GM23338 (cell line): ENCODE measurements at regions not wholly inside any gene's neighbourhood (a gene's known extent, or its start where the extent isn't known, plus 50 kb on each side); places are given as distances from the start of the nearest gene placed in this dataset.

ENCODE experiments used
- ATAC-seq: fragments of 200-7000 bp; cut with Tn5 transposase; 3 replicates; pipeline ENCODE4 v1.9.1; 2020
- DNase-seq: peaks from one replicate; pipeline ENCODE4 v3.0.0-alpha.2; 2015; ENCODE audit warnings: low spot score
- H2AFZ ChIP-seq: fragments of 200-600 bp; sonication (generic); 2 replicates; pipeline ENCODE4 v1.8.0; 2016; ENCODE audit warnings: antibody characterized with exemption, mild to moderate bottlenecking, moderate library complexity
- H3F3A ChIP-seq: fragments of 200-600 bp; sonication (generic); replicated peaks from 2 replicates; pipeline ENCODE4 v1.8.0; 2017; ENCODE audit warnings: antibody characterized with exemption, mixed run types, low read depth
- H3K27ac ChIP-seq: fragments of 200-600 bp; sonication (generic); 2 replicates; pipeline ENCODE4 v1.6.1; 2016; ENCODE audit warnings: low read depth
- H3K27me3 ChIP-seq: fragments of 200-600 bp; sonication (generic); 2 replicates; pipeline ENCODE4 v1.8.0; 2016; ENCODE audit warnings: mild to moderate bottlenecking, mixed run types, moderate library complexity; ENCODE audit not compliant: insufficient read depth
- H3K36me3 ChIP-seq: fragments of 200-600 bp; sonication (generic); 2 replicates; pipeline ENCODE4 v1.8.0; 2016; ENCODE audit warnings: mild to moderate bottlenecking; ENCODE audit not compliant: insufficient read depth
- H3K4me1 ChIP-seq: fragments of 200-600 bp; sonication (generic); 2 replicates; pipeline ENCODE4 v1.8.0; 2016; ENCODE audit warnings: mild to moderate bottlenecking, moderate library complexity; ENCODE audit not compliant: insufficient read depth
- H3K4me2 ChIP-seq: fragments of 200-600 bp; sonication (generic); 2 replicates; pipeline ENCODE4 v1.7.1; 2017; ENCODE audit warnings: mixed run types
- H3K4me3 ChIP-seq: fragments of 200-600 bp; sonication (generic); 2 replicates; pipeline ENCODE4 v1.6.1; 2016; ENCODE audit warnings: mixed run types
- H3K79me2 ChIP-seq: fragments of 200-600 bp; sonication (generic); replicated peaks from 2 replicates; pipeline ENCODE4 v1.8.0; 2017; ENCODE audit warnings: mild to moderate bottlenecking; ENCODE audit not compliant: insufficient read depth
- H3K9me2 ChIP-seq: fragments of 200-600 bp; sonication (generic); 2 replicates; pipeline ENCODE4 v1.8.0; 2017; ENCODE audit not compliant: insufficient read depth
- H4K20me1 ChIP-seq: fragments of 200-600 bp; sonication (generic); replicated peaks from 2 replicates; pipeline ENCODE4 v1.8.0; 2017; ENCODE audit warnings: mild to moderate bottlenecking; ENCODE audit not compliant: insufficient read depth
- H3K27ac Mint-ChIP-seq: 2 replicates; pipeline ENCODE4 v1.8.0; 2020; ENCODE audit warnings: inconsistent platforms, mild to moderate bottlenecking, moderate library complexity, mixed read lengths
- H3K27me3 Mint-ChIP-seq: 3 replicates; pipeline ENCODE4 v1.8.0; 2022; ENCODE audit warnings: low read depth, mild to moderate bottlenecking, moderate library complexity, mixed read lengths, inconsistent platforms; ENCODE audit not compliant: insufficient read depth, poor library complexity
- H3K36me3 Mint-ChIP-seq: 3 replicates; pipeline ENCODE4 v1.8.0; 2021; ENCODE audit warnings: low read depth, mild to moderate bottlenecking, inconsistent platforms, moderate library complexity, mixed read lengths
- H3K4me1 Mint-ChIP-seq: 3 replicates; pipeline ENCODE4 v1.8.0; 2020; ENCODE audit warnings: mild to moderate bottlenecking, inconsistent platforms, mixed read lengths
- H3K4me3 Mint-ChIP-seq: 3 replicates; pipeline ENCODE4 v1.8.0; 2021; ENCODE audit warnings: moderate library complexity, mild to moderate bottlenecking, inconsistent platforms, mixed read lengths
- H3K9me3 Mint-ChIP-seq: 3 replicates; pipeline ENCODE4 v1.8.0; 2020; ENCODE audit warnings: moderate library complexity, mild to moderate bottlenecking, inconsistent platforms, mixed read lengths
- CREB1 ChIP-seq: fragments of 250-450 bp; sonication (Bioruptor Pico); IDR thresholded peaks from 2 replicates; pipeline ENCODE4 v1.5.0; 2020; ENCODE audit warnings: low read depth, mild to moderate bottlenecking, moderate library complexity
- CTCF ChIP-seq, 2 experiments: fragments of 200-600 bp in 1 of 2; sonication (generic) in 1 of 2; conservative IDR thresholded peaks; 2 replicates each; pipeline versions ENCODE4 v1.5.1 to v1.6.1; 2016 to 2017; ENCODE audit warnings: antibody characterized with exemption in 2 of 2, low read depth in 2 of 2, mild to moderate bottlenecking in 2 of 2, moderate library complexity in 1 of 2
- ETS1 ChIP-seq: IDR thresholded peaks from 2 replicates; pipeline ENCODE4 v1.6.1; 2016; ENCODE audit warnings: antibody characterized with exemption
- EZH2 ChIP-seq: fragments of 200-600 bp; sonication (generic); IDR thresholded peaks from one replicate; pipeline ENCODE4 v1.8.0; 2017; ENCODE audit warnings: antibody characterized with exemption, mild to moderate bottlenecking, low read depth; ENCODE audit not compliant: unreplicated experiment
- EZH2phosphoT487 ChIP-seq: fragments of 200-600 bp; sonication (generic); IDR thresholded peaks from one replicate; pipeline ENCODE4 v1.8.1; 2018; ENCODE audit warnings: antibody characterized with exemption; ENCODE audit not compliant: unreplicated experiment
- JUNB ChIP-seq: IDR thresholded peaks from one replicate; pipeline ENCODE4 v1.6.1; 2016; ENCODE audit warnings: antibody characterized with exemption; ENCODE audit not compliant: unreplicated experiment
- NANOG ChIP-seq: IDR thresholded peaks from 2 replicates; pipeline ENCODE4 v1.6.1; 2016; ENCODE audit warnings: antibody characterized with exemption, borderline replicate concordance
- POLR2AphosphoS5 ChIP-seq: IDR thresholded peaks from 2 replicates; pipeline ENCODE4 v1.6.1; 2016; ENCODE audit warnings: antibody characterized with exemption, low read depth
- STAT1 ChIP-seq: IDR thresholded peaks from one replicate; pipeline ENCODE4 v1.6.1; 2016; ENCODE audit warnings: antibody characterized with exemption; ENCODE audit not compliant: unreplicated experiment
- ZNF114 ChIP-seq: fragments of 250-450 bp; sonication (Bioruptor Pico); IDR thresholded peaks from 2 replicates; pipeline ENCODE4 v1.5.0; 2020; ENCODE audit warnings: mild to moderate bottlenecking, moderate library complexity
- ZNF331 ChIP-seq: fragments of 250-450 bp; sonication (Bioruptor Pico); IDR thresholded peaks from 2 replicates; pipeline ENCODE4 v1.5.0; 2020; ENCODE audit warnings: low read depth, mild to moderate bottlenecking, moderate library complexity
- ZNF462 ChIP-seq: fragments of 250-450 bp; sonication (Bioruptor Pico); IDR thresholded peaks from 2 replicates; pipeline ENCODE4 v1.5.0; 2020; ENCODE audit warnings: mild to moderate bottlenecking, moderate library complexity
- TF ChIP-seq, protein P1 (sequence below): IDR thresholded peaks from one replicate; pipeline ENCODE4 v1.6.1; 2018; ENCODE audit warnings: antibody characterized with exemption; ENCODE audit not compliant: unreplicated experiment

GRCh38 chr3:165393461-165393860, 197.3 kb upstream of the SLITRK3 start:
- Histone ChIP-seq H2AFZ (no peak overlapping the region), H3K27me3 (no peaks in the 10 kb centered on the region), H3K4me2 (no peak overlapping the region), H4K20me1 (no peaks in the 10 kb centered on the region), H3K79me2 (no peaks in the 10 kb centered on the region), H3K36me3 (no peaks in the 10 kb centered on the region), H3K4me3 (no peak overlapping the region), H3K4me1 (peaks cover 19% of the 10 kb centered on the region), H3K9me2 (no peaks in the 10 kb centered on the region; the same call in 1 of the 2 replicates), H3K27ac (no peak overlapping the region), H3F3A (no peaks in the 10 kb centered on the region)
- ATAC-seq (no peak), DNase-seq (no peak)
- H3K36me3 Mint-ChIP-seq, result no peaks in the 10 kb centered on the region
- TF ChIP-seq CTCF (conservative IDR thresholded peaks at IDR 0.05; ENCODE audit: low read depth in 2 of 2) (no peak), ZNF114 (CRISPR knock-in tag) (no peak), CREB1 (no peak), ZNF331 (CRISPR knock-in tag) (no peak), EZH2phosphoT487 (no peak), STAT1 (no peak), EZH2 (no peak), ZNF462 (CRISPR knock-in tag) (no peak), ETS1 (no peak), JUNB (no peak), NANOG (no peak), POLR2AphosphoS5 (no peak)
- TF ChIP-seq, protein P1, sequence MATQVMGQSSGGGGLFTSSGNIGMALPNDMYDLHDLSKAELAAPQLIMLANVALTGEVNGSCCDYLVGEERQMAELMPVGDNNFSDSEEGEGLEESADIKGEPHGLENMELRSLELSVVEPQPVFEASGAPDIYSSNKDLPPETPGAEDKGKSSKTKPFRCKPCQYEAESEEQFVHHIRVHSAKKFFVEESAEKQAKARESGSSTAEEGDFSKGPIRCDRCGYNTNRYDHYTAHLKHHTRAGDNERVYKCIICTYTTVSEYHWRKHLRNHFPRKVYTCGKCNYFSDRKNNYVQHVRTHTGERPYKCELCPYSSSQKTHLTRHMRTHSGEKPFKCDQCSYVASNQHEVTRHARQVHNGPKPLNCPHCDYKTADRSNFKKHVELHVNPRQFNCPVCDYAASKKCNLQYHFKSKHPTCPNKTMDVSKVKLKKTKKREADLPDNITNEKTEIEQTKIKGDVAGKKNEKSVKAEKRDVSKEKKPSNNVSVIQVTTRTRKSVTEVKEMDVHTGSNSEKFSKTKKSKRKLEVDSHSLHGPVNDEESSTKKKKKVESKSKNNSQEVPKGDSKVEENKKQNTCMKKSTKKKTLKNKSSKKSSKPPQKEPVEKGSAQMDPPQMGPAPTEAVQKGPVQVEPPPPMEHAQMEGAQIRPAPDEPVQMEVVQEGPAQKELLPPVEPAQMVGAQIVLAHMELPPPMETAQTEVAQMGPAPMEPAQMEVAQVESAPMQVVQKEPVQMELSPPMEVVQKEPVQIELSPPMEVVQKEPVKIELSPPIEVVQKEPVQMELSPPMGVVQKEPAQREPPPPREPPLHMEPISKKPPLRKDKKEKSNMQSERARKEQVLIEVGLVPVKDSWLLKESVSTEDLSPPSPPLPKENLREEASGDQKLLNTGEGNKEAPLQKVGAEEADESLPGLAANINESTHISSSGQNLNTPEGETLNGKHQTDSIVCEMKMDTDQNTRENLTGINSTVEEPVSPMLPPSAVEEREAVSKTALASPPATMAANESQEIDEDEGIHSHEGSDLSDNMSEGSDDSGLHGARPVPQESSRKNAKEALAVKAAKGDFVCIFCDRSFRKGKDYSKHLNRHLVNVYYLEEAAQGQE, result no peak
- H3K9me3 Mint-ChIP-seq, result no peaks in the 10 kb centered on the region
- H3K4me3 Mint-ChIP-seq, result no peak overlapping the region
- peaks cover 4% of the 10 kb centered on the region for H3K27me3 Mint-ChIP-seq
- H3K4me1 Mint-ChIP-seq, result peaks cover 17% of the 10 kb centered on the region
- no peak overlapping the region; the same call in 1 of the 2 replicates for H3K27ac Mint-ChIP-seq
